H9 (cell line): ENCODE measurements at regions not wholly inside any gene's neighbourhood (a gene's known extent, or its start where the extent isn't known, plus 50 kb on each side); places are given as distances from the start of the nearest gene placed in this dataset.

Source experiments
- DNase-seq: peaks from one replicate; pipeline ENCODE4 v3.0.0-alpha.2; 2017
- H2AFZ ChIP-seq: one replicate; pipeline ENCODE4 v1.6.1; 2013; ENCODE audit warnings: mild to moderate bottlenecking, low read length, control low read depth, moderate library complexity
- H2AK5ac ChIP-seq: 2 replicates; pipeline ENCODE4 v1.6.1; 2013; ENCODE audit warnings: low read length, control low read depth, mixed read lengths; ENCODE audit not compliant: insufficient read length
- H2BK120ac ChIP-seq: one replicate; pipeline ENCODE4 v1.6.1; 2013; ENCODE audit warnings: low read depth, mild to moderate bottlenecking, low read length, control low read depth, inconsistent platforms; ENCODE audit not compliant: poor library complexity, severe bottlenecking
- H2BK12ac ChIP-seq: 2 replicates; pipeline ENCODE4 v1.6.1; 2013; ENCODE audit warnings: low read length, control low read depth, mixed read lengths, low read depth; ENCODE audit not compliant: insufficient read length
- H2BK15ac ChIP-seq: 2 replicates; pipeline ENCODE4 v1.6.1; 2013; ENCODE audit warnings: low read depth, low read length, control low read depth
- H2BK20ac ChIP-seq: one replicate; pipeline ENCODE4 v1.6.1; 2013; ENCODE audit warnings: low read depth, mild to moderate bottlenecking, low read length, control low read depth, inconsistent platforms; ENCODE audit not compliant: poor library complexity, severe bottlenecking
- H2BK5ac ChIP-seq: 2 replicates; pipeline ENCODE4 v1.6.1; 2013; ENCODE audit warnings: low read length, control low read depth, mixed read lengths; ENCODE audit not compliant: insufficient read length
- H3K14ac ChIP-seq: 2 replicates; pipeline ENCODE4 v1.6.1; 2013; ENCODE audit warnings: low read length, control low read depth; ENCODE audit not compliant: insufficient read depth
- H3K18ac ChIP-seq: 2 replicates; pipeline ENCODE4 v1.6.1; 2013; ENCODE audit warnings: low read depth, mild to moderate bottlenecking, mixed read lengths, low read length, control low read depth; ENCODE audit not compliant: insufficient read length
- H3K23ac ChIP-seq: 2 replicates; pipeline ENCODE4 v1.6.1; 2013; ENCODE audit warnings: low read length, control low read depth, mixed read lengths, low read depth; ENCODE audit not compliant: insufficient read length
- H3K23me2 ChIP-seq: 2 replicates; pipeline ENCODE4 v1.6.1; 2013; ENCODE audit warnings: low read depth, mild to moderate bottlenecking, mixed read lengths, low read length, control low read depth; ENCODE audit not compliant: insufficient read length, poor library complexity, severe bottlenecking
- H3K27ac ChIP-seq: 2 replicates; pipeline ENCODE4 v1.5.1; 2013; ENCODE audit warnings: low read length, control low read depth, mixed read lengths, low read depth; ENCODE audit not compliant: insufficient read length
- H3K27me3 ChIP-seq: 2 replicates; pipeline ENCODE4 v1.6.1; 2013; ENCODE audit warnings: low read length, control low read depth, inconsistent platforms; ENCODE audit not compliant: insufficient read depth
- H3K4ac ChIP-seq: 2 replicates; pipeline ENCODE4 v1.6.1; 2013; ENCODE audit warnings: low read depth, mild to moderate bottlenecking, control low read depth, inconsistent platforms, low read length, moderate library complexity
- H3K4me1 ChIP-seq: 2 replicates; pipeline ENCODE4 v1.6.1; 2013; ENCODE audit warnings: low read length, control low read depth, inconsistent platforms; ENCODE audit not compliant: insufficient read depth
- H3K4me2 ChIP-seq: 2 replicates; pipeline ENCODE4 v1.6.1; 2013; ENCODE audit warnings: low read length, control low read depth, mixed read lengths; ENCODE audit not compliant: insufficient read length, insufficient read depth
- H3K56ac ChIP-seq: 2 replicates; pipeline ENCODE4 v1.6.1; 2013; ENCODE audit warnings: low read depth, mild to moderate bottlenecking, mixed read lengths, low read length, control low read depth; ENCODE audit not compliant: insufficient read length
- H3K79me1 ChIP-seq: 2 replicates; pipeline ENCODE4 v1.6.1; 2013; ENCODE audit warnings: low read depth, mild to moderate bottlenecking, moderate library complexity, low read length, control low read depth, inconsistent platforms; ENCODE audit not compliant: insufficient read depth, poor library complexity, severe bottlenecking
- H3K79me2 ChIP-seq: 2 replicates; pipeline ENCODE4 v1.6.1; 2013; ENCODE audit warnings: low read length, control low read depth, inconsistent platforms; ENCODE audit not compliant: insufficient read depth
- H3K9ac ChIP-seq: 2 replicates; pipeline ENCODE4 v1.6.1; 2013; ENCODE audit warnings: low read length, control low read depth, mixed read lengths; ENCODE audit not compliant: insufficient read length; ENCODE audit errors: extremely low read depth
- H3K9me3 ChIP-seq: one replicate; pipeline ENCODE4 v1.6.1; 2013; ENCODE audit warnings: low read depth, low read length, inconsistent platforms; ENCODE audit not compliant: control insufficient read depth
- H3T11ph ChIP-seq: one replicate; pipeline ENCODE4 v1.6.1; 2013; ENCODE audit warnings: mild to moderate bottlenecking, low read length, control low read depth, inconsistent platforms
- H4K20me1 ChIP-seq: one replicate; pipeline ENCODE4 v1.6.1; 2013; ENCODE audit not compliant: control insufficient read depth, insufficient read length, insufficient read depth
- H4K5ac ChIP-seq: 2 replicates; pipeline ENCODE4 v1.6.1; 2013; ENCODE audit warnings: low read depth, mild to moderate bottlenecking, mixed read lengths, low read length, control low read depth; ENCODE audit not compliant: insufficient read length
- H4K8ac ChIP-seq: replicated peaks from 2 replicates; pipeline ENCODE4 v1.6.1; 2013; ENCODE audit warnings: low read length, control low read depth, mixed read lengths, low read depth; ENCODE audit not compliant: insufficient read length
- H4K91ac ChIP-seq: 2 replicates; pipeline ENCODE4 v1.6.1; 2013; ENCODE audit warnings: low read depth, mild to moderate bottlenecking, moderate library complexity, mixed read lengths, low read length, control low read depth; ENCODE audit not compliant: insufficient read length
- H3K27ac Mint-ChIP-seq, 3 experiments: 2 replicates in 2 of 3; 3 replicates in 1 of 3; pipeline ENCODE4 v1.8.0; 2020 to 2021; ENCODE audit warnings: mixed read lengths in 3 of 3, mild to moderate bottlenecking in 1 of 3, moderate library complexity in 1 of 3
- H3K27me3 Mint-ChIP-seq: 2 replicates; pipeline ENCODE4 v1.8.0; 2021; ENCODE audit warnings: low read depth, mild to moderate bottlenecking, moderate library complexity, mixed read lengths
- H3K36me3 Mint-ChIP-seq, 3 experiments: 2 replicates in 2 of 3; 3 replicates in 1 of 3; pipeline ENCODE4 v1.8.0; 2020 to 2021; ENCODE audit warnings: low read depth in 3 of 3, mixed read lengths in 3 of 3; ENCODE audit not compliant: insufficient read depth in 1 of 3
- H3K4me1 Mint-ChIP-seq, 2 experiments: 2 replicates each; pipeline ENCODE4 v1.8.0; 2020; ENCODE audit warnings: mixed read lengths in 2 of 2
- H3K4me3 Mint-ChIP-seq, 2 experiments: 2 replicates in 1 of 2; 3 replicates in 1 of 2; pipeline ENCODE4 v1.8.0; 2020 to 2021; ENCODE audit warnings: mild to moderate bottlenecking in 2 of 2, mixed read lengths in 2 of 2, moderate library complexity in 1 of 2
- H3K9me3 Mint-ChIP-seq, 2 experiments: 2 replicates in 1 of 2; 3 replicates in 1 of 2; pipeline ENCODE4 v1.8.0; 2020; ENCODE audit warnings: mild to moderate bottlenecking in 2 of 2, mixed read lengths in 2 of 2, moderate library complexity in 1 of 2
- CTCF ChIP-seq: fragments of 200-600 bp; sonication (generic); conservative IDR thresholded peaks from 3 replicates; pipeline ENCODE4 v1.8.0; 2021; ENCODE audit warnings: antibody characterized with exemption, mild to moderate bottlenecking
- WGBS: extraction: QIAGEN DNeasy Blood & Tissue Kit; methylation state at CpG from one replicate; pipeline ENCODE4 v1.1.7; 2013; ENCODE audit warnings: missing lambda C conversion rate, low lambda C conversion rate, mixed read lengths; ENCODE audit not compliant: insufficient read length; ENCODE audit errors: extremely low coverage; 5-methylcytosine and 5-hydroxymethylcytosine counted together

- H4K20me1 ChIP-seq, result no peaks in the 10 kb centered on the region
- no peak overlapping the region for H2BK12ac ChIP-seq
- H3K23ac ChIP-seq, result no peak overlapping the region
- no peak overlapping the region for H2BK20ac ChIP-seq
- no peak overlapping the region for H2BK120ac ChIP-seq
- no peaks in the 10 kb centered on the region for H3K79me1 ChIP-seq
- H2AK5ac ChIP-seq, result no peak overlapping the region
- H3K27me3 ChIP-seq, result no peaks in the 10 kb centered on the region; the same call in 1 of the 2 replicates
- no peak for TF ChIP-seq CTCF
- H4K5ac ChIP-seq, result no peak overlapping the region
- no peaks in the 10 kb centered on the region for H3K4me1 ChIP-seq
- no peak overlapping the region for H4K8ac ChIP-seq
- no peak overlapping the region for H3K18ac ChIP-seq
- no peak overlapping the region for H3T11ph ChIP-seq
- no peak overlapping the region for H3K27ac Mint-ChIP-seq
- no peaks in the 10 kb centered on the region; the same call in 1 of the 2 replicates for H3K27me3 Mint-ChIP-seq
- H3K4me3 Mint-ChIP-seq, result no peak overlapping the region
- H3K14ac ChIP-seq, result no peak overlapping the region
- H3K4me2 ChIP-seq, result no peak overlapping the region
- no peak overlapping the region for H3K9ac ChIP-seq
- no peaks in the 10 kb centered on the region for H3K23me2 ChIP-seq
- H3K9me3 Mint-ChIP-seq, result peaks cover 75 to 90% of the 10 kb centered on the region in 2 experiments
- H4K91ac ChIP-seq, result no peak overlapping the region
- H3K4me1 Mint-ChIP-seq, result no peaks in the 10 kb centered on the region
- peaks cover 0 to 29% (median 3%) of the 10 kb centered on the region in 3 experiments; a peak in 2 of 7 replicates for H3K36me3 Mint-ChIP-seq
- H3K4ac ChIP-seq, result no peak overlapping the region
- no peak overlapping the region for H2AFZ ChIP-seq
- H3K79me2 ChIP-seq, result 0 out of 2 replicates have a peak, but pooled peaks cover 1% of the 10 kb centered on the region
- H3K9me3 ChIP-seq, result peaks cover 15% of the 10 kb centered on the region
- no peak overlapping the region for H2BK15ac ChIP-seq
- no peak overlapping the region for H3K27ac ChIP-seq
- DNase-seq, result no peak
- H3K56ac ChIP-seq, result no peak overlapping the region
- WGBS, result no CpG with 5 or more reads among the region's 4 CpGs
- no peak overlapping the region for H2BK5ac ChIP-seq
These were observed 213.6 kb upstream of the DPP6 start for GRCh38 chr7:153838591-153838990.
